Muscle of leg (tissue), 3 donors: ENCODE measurements at regions not wholly inside any gene's neighbourhood (a gene's known extent, or its start where the extent isn't known, plus 50 kb on each side); places are given as distances from the start of the nearest gene placed in this dataset.

Experiments
- DNase-seq: peaks from one replicate; pipeline ENCODE4 v3.0.0; 2013
- H3K27ac ChIP-seq: one replicate; pipeline ENCODE4 v1.5.1; 2013; ENCODE audit warnings: mild to moderate bottlenecking, low read length, control low read depth
- H3K27me3 ChIP-seq: one replicate; pipeline ENCODE4 v1.6.1; 2013; ENCODE audit warnings: low read length; ENCODE audit not compliant: control insufficient read depth, insufficient read depth
- H3K36me3 ChIP-seq: one replicate; pipeline ENCODE4 v1.6.1; 2013; ENCODE audit warnings: low read length; ENCODE audit not compliant: control insufficient read depth, insufficient read depth
- H3K4me1 ChIP-seq: one replicate; pipeline ENCODE4 v1.6.1; 2013; ENCODE audit warnings: low read length; ENCODE audit not compliant: control insufficient read depth, insufficient read depth
- H3K4me3 ChIP-seq: one replicate; pipeline ENCODE4 v1.5.1; 2013; ENCODE audit warnings: low read length, control low read depth
- H3K9me3 ChIP-seq: replicated peaks from 2 replicates; pipeline ENCODE4 v1.6.1; 2013; ENCODE audit warnings: low read depth, low read length; ENCODE audit not compliant: control insufficient read depth
- WGBS: methylation state at CpG from one replicate; pipeline ENCODE4 v1.1.5; 2013; ENCODE audit warnings: missing lambda C conversion rate; ENCODE audit not compliant: insufficient coverage; 5-methylcytosine and 5-hydroxymethylcytosine counted together

DNA sequence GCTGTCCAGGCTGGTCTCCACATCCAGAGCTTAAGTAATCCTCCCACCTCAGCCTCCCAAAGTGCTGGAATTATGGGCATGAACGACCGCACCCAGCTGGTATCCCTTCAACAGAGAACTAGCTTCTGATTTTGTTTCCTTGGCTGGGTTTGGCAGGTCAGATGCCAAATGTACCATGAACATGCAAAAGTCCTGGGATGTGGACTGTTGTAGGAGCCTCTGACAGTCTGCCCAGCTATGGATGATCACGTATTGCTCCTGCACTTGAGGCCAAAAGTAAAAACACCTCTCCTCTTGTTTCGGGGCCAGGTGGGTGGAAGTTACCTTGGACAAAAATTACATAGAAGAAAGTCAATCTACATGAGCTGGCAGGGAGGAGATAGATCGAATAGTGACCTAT lies 699.5 kb downstream of the TYW1 start:
- Histone ChIP-seq H3K9me3 (no peaks in the 10 kb centered on the region), H3K27me3 (no peaks in the 10 kb centered on the region), H3K4me1 (no peaks in the 10 kb centered on the region), H3K36me3 (no peaks in the 10 kb centered on the region), H3K4me3 (no peak overlapping the region), H3K27ac (no peak overlapping the region)
- 100% methylated on average over 1 of the region's 5 CpGs for WGBS
- DNase-seq = no peak

DNA sequence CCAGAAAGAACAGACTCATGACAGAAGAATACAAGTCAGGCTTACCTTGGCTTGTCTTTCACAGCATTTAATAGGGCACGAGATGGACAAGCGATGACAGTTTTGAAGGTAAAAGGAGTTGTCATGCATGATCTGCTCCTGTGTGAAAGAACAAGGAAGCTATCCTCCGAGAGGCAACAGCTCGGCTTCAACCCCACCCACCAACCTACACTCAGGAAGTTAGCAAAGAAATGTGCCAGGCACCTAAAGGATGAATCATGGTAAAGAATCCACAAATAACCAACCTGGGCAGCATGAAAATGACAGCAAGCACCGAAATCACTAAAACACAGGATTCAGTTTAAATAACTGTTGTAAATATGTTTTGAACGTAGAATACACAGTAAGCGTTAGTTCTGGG lies 700.2 kb downstream of the TYW1 start:
- Histone ChIP-seq H3K27me3 (no peaks in the 10 kb centered on the region), H3K4me3 (no peak overlapping the region), H3K27ac (no peak overlapping the region), H3K9me3 (no peaks in the 10 kb centered on the region), H3K4me1 (no peaks in the 10 kb centered on the region), H3K36me3 (no peaks in the 10 kb centered on the region)
- no peak for DNase-seq
- WGBS = 80% methylated on average over 2 of the region's 7 CpGs

- Histone ChIP-seq H3K27me3 (no peaks in the 10 kb centered on the region), H3K4me3 (no peak overlapping the region), H3K4me1 (no peaks in the 10 kb centered on the region), H3K27ac (no peak overlapping the region), H3K36me3 (no peaks in the 10 kb centered on the region), H3K9me3 (no peaks in the 10 kb centered on the region)
- DNase-seq = no peak
- 34% methylated on average over 5 of the region's 6 CpGs for WGBS
These were observed 701.7 kb downstream of the TYW1 start for GRCh38 chr7:67698354-67698753.

DNA sequence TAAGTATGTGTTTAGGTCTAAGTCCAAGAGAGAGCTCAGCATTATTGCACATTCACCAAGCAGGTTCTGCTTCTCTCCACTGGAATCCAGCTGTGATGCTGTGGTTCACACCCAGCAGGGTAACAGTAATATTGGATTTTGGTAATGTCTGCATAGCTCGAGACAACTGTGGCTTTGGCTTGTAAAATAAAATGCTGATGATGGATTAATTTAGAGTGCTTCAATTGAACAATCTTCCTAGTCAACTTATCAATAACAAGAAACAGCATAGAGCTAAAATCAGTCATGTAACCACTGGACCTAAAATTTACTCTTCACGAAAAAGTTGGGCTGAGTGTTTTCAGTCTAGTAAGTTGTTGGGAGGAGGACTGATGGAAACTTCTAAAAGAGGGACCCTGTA lies 709.2 kb downstream of the TYW1 start:
- Histone ChIP-seq H3K27ac (no peak overlapping the region), H3K36me3 (no peaks in the 10 kb centered on the region), H3K9me3 (peaks cover 2% of the 10 kb centered on the region), H3K4me1 (no peaks in the 10 kb centered on the region), H3K27me3 (peaks cover 2% of the 10 kb centered on the region), H3K4me3 (no peak overlapping the region)
- DNase-seq = no peak
- WGBS = 100% methylated on average over 1 of the region's 2 CpGs

DNA sequence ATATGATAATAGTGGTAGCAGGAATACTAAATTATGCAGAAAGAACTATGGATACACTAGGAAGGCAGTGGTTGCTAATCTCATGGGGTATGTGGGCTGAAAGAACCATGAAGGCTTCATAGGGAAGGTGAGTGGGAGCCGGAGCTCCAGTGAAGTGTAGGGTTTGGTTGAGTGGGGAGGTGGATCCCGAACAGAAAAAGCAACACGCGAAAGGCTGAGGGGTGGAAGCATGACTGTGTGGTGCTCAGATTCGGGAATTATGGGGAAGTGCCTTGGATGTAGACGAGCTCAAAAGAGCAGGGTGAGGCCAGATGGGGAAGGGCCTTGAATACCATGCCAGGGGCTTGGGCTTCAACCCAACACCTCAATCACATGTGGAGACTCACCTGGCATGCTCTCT lies 715.1 kb downstream of the TYW1 start:
- peaks cover 2% of the 10 kb centered on the region for H3K9me3 ChIP-seq
- 83% methylated on average over 6 of the region's 6 CpGs for WGBS
- no peaks in the 10 kb centered on the region for H3K36me3 ChIP-seq
- DNase-seq = no peak
- H3K27ac ChIP-seq = no peak overlapping the region
- peaks cover 3% of the 10 kb centered on the region for H3K4me1 ChIP-seq
- H3K27me3 ChIP-seq = peaks cover 2% of the 10 kb centered on the region
- no peak overlapping the region for H3K4me3 ChIP-seq

- peaks cover 3% of the 10 kb centered on the region for H3K4me1 ChIP-seq
- peaks cover 2% of the 10 kb centered on the region for H3K9me3 ChIP-seq
- 68% methylated on average over 10 of the region's 13 CpGs for whole genome bisulfite sequencing
- H3K27ac ChIP-seq = no peak overlapping the region
- no peak overlapping the region for H3K4me3 ChIP-seq
- no peaks in the 10 kb centered on the region for H3K27me3 ChIP-seq
- DNase-seq = no peak
- H3K36me3 ChIP-seq = no peaks in the 10 kb centered on the region
These were observed 716.9 kb downstream of the TYW1 start for GRCh38 chr7:67713451-67714056.

DNA sequence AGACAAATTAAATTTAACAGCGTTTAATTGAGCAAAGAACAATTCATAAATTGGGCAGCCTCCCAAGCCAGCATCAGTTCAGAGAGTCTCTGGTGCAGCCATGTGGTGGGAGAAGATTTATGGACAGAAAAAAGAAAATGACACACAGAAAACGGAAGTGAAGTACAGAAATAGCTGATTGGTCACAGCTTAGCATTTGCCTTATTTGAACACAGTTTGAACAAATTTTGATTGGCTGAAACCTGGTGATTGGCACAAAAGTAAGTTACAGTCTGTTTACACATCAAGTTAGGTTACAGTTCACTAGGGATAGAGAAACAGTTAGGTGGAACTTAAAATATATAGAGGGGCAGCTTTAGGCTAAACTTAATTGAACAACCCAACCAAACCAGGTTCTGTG lies 720.1 kb downstream of the TYW1 start:
- no peaks in the 10 kb centered on the region for H3K9me3 ChIP-seq
- DNase-seq = peak; percentile 28
- H3K4me3 ChIP-seq = no peak overlapping the region
- no peak overlapping the region for H3K27ac ChIP-seq
- H3K4me1 ChIP-seq = peaks cover 3% of the 10 kb centered on the region
- no peaks in the 10 kb centered on the region for H3K27me3 ChIP-seq
- WGBS = 0% methylated on average over 1 of the region's 2 CpGs
- no peaks in the 10 kb centered on the region for H3K36me3 ChIP-seq

DNA sequence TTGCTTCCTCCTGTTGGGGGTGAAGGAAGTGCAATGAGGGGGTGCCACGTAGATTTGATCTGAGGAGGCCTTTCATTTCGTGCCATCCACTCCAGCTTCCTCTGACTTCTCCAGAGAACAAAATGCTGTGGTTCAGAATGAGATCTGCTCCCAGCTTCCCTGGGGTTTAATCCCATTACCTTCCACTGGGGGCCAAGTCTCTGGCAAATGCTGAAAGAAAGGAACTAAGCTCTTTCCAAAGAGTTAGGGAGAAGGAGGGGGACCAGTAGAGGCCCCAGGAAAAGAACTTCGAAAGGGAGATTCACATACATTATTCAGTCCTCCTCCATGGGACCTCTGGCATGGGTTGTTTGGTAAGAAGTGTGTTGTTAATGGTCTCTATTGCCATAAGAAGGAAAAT lies 727.0 kb downstream of the TYW1 start:
- Histone ChIP-seq H3K36me3 (no peaks in the 10 kb centered on the region), H3K9me3 (no peaks in the 10 kb centered on the region), H3K27ac (no peak overlapping the region), H3K4me3 (no peak overlapping the region), H3K4me1 (no peaks in the 10 kb centered on the region), H3K27me3 (no peaks in the 10 kb centered on the region)
- no peak for DNase-seq
- no CpG with 5 or more reads among the region's 3 CpGs for WGBS

GRCh38 chr7:67724435-67724834 lies 727.8 kb downstream of the TYW1 start:
- H3K4me1 ChIP-seq = no peaks in the 10 kb centered on the region
- WGBS = 92% methylated on average over 4 of the region's 5 CpGs
- no peaks in the 10 kb centered on the region for H3K36me3 ChIP-seq
- no peaks in the 10 kb centered on the region for H3K9me3 ChIP-seq
- H3K27ac ChIP-seq = no peak overlapping the region
- H3K27me3 ChIP-seq = no peaks in the 10 kb centered on the region
- no peak for DNase-seq
- no peak overlapping the region for H3K4me3 ChIP-seq

DNA sequence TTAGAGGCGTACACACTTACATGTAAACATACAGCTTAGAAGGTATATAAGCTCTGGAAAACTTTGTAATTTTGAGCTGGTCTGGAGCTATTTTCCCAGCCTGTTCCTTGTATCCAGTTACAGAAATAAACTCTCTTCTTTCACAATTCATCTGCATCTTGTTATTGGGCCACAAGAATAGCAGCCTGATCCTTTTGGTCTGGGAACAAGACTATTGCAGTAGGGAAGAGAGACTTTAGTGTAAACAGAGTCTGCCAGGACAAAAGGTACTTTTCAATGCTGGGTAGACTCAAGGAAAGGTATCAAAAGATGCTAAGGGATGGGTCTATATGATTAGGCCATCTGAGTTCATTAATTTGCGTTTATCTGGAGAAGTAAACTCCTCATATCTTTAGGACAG lies 728.3 kb downstream of the TYW1 start:
- Histone ChIP-seq H3K27ac (no peak overlapping the region), H3K36me3 (no peaks in the 10 kb centered on the region), H3K4me3 (no peak overlapping the region), H3K27me3 (no peaks in the 10 kb centered on the region), H3K9me3 (no peaks in the 10 kb centered on the region), H3K4me1 (no peaks in the 10 kb centered on the region)
- DNase-seq = peak; percentile 9
- no CpG with 5 or more reads among the region's 2 CpGs for WGBS

- peak; percentile 7 for DNase-seq
- Histone ChIP-seq H3K27me3 (no peaks in the 10 kb centered on the region), H3K9me3 (no peaks in the 10 kb centered on the region), H3K36me3 (no peaks in the 10 kb centered on the region), H3K27ac (no peak overlapping the region), H3K4me1 (no peaks in the 10 kb centered on the region), H3K4me3 (no peak overlapping the region)
- 13% methylated on average over 1 of the region's 3 CpGs for WGBS
These were observed 728.8 kb downstream of the TYW1 start for GRCh38 chr7:67725423-67725822.
